ENCODE measurements at regions not wholly inside any gene's neighbourhood (a gene's known extent, or its start where the extent isn't known, plus 50 kb on each side); places are given as distances from the start of the nearest gene placed in this dataset.

DNA sequence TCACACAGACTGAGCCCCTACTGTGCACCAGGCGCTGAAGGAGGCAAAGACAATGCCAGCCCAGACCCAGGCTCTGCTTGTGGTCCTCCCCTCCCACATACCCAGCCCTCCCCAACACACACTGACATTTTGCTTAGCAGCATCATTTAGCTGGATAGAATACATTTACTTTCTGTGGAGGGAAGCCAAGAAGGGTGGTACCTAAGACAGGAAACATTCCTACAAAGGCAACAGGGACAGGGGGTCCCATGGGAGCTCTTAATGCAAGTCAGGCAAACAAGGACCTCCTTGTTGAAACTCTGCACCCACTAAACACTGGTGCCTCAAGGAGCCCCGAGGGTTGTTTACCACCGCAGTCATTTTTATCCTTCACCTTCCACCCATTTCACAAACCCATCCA lies 77.0 kb upstream of the ZNF507 start:
- intact Hi-C loops (cut with DNase I), result no loop called here
- Histone ChIP-seq H3K9me3 (ENCODE audit: control insufficient read depth in 2 of 3, insufficient read depth in 1 of 3, low read length in 3 of 3) (no peaks in the 10 kb centered on the region), H3K4me1 (ENCODE audit: control insufficient read depth in 2 of 3, insufficient read depth in 2 of 3, low read depth in 1 of 3, low read length in 3 of 3) (no peaks in the 10 kb centered on the region), H3K36me3 (ENCODE audit: control insufficient read depth in 2 of 3, insufficient read depth in 3 of 3, low read length in 3 of 3) (no peaks in the 10 kb centered on the region), H3K27me3 (ENCODE audit: control insufficient read depth, insufficient read depth, low read length) (no peaks in the 10 kb centered on the region), H3K9ac (ENCODE audit: low read length in 3 of 3) (no peak overlapping the region), H3K27ac (ENCODE audit: low read depth in 2 of 2, low read length in 2 of 2) (no peak overlapping the region), H3K4me3 (ENCODE audit: low read length in 3 of 3) (no peak overlapping the region)
- FAIRE-seq (no peak), DNase-seq (no peak)
- TF ChIP-seq, protein P1, sequence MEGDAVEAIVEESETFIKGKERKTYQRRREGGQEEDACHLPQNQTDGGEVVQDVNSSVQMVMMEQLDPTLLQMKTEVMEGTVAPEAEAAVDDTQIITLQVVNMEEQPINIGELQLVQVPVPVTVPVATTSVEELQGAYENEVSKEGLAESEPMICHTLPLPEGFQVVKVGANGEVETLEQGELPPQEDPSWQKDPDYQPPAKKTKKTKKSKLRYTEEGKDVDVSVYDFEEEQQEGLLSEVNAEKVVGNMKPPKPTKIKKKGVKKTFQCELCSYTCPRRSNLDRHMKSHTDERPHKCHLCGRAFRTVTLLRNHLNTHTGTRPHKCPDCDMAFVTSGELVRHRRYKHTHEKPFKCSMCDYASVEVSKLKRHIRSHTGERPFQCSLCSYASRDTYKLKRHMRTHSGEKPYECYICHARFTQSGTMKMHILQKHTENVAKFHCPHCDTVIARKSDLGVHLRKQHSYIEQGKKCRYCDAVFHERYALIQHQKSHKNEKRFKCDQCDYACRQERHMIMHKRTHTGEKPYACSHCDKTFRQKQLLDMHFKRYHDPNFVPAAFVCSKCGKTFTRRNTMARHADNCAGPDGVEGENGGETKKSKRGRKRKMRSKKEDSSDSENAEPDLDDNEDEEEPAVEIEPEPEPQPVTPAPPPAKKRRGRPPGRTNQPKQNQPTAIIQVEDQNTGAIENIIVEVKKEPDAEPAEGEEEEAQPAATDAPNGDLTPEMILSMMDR (IDR thresholded peaks at IDR 0.05; ENCODE audit: borderline replicate concordance, extremely low read depth, insufficient read depth), result no peak

DNA sequence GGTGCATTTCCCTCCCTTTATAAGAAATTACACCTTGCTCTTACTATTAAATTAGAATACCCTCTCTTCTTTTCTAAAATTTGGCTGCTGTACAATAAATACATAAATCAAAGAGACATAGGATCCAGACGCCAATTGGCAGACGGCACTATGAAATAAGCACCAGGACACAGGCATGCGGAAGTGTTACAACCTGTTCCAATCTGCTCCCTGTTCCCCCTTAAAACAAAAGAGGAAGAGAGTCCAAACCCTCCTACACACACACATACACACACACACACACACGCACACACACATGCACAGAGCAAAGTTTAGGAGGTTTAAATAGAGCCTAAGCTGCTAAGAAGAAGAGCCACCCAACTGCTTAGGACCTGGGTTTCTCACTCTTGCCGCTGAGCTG lies 75.6 kb upstream of the ZNF507 start:
- H3K27me3 ChIP-seq (ENCODE audit: control insufficient read depth, insufficient read depth, low read length), result no peaks in the 10 kb centered on the region
- no peaks in the 10 kb centered on the region for H3K36me3 ChIP-seq (ENCODE audit: control insufficient read depth in 2 of 3, insufficient read depth in 3 of 3, low read length in 3 of 3)
- intact Hi-C loops (cut with DNase I), result no loop called here
- no peak overlapping the region for H3K27ac ChIP-seq (ENCODE audit: low read depth in 2 of 2, low read length in 2 of 2)
- no peak overlapping the region for H3K4me3 ChIP-seq (ENCODE audit: low read length in 3 of 3)
- no peaks in the 10 kb centered on the region for H3K4me1 ChIP-seq (ENCODE audit: control insufficient read depth in 2 of 3, insufficient read depth in 2 of 3, low read depth in 1 of 3, low read length in 3 of 3)
- no peak overlapping the region for H3K9ac ChIP-seq (ENCODE audit: low read length in 3 of 3)
- no peak for DNase-seq
- no peak for FAIRE-seq
- H3K9me3 ChIP-seq (ENCODE audit: control insufficient read depth in 2 of 3, insufficient read depth in 1 of 3, low read length in 3 of 3), result no peaks in the 10 kb centered on the region
- TF ChIP-seq, protein P1 (IDR thresholded peaks at IDR 0.05; ENCODE audit: borderline replicate concordance, extremely low read depth, insufficient read depth), result no peak

DNA sequence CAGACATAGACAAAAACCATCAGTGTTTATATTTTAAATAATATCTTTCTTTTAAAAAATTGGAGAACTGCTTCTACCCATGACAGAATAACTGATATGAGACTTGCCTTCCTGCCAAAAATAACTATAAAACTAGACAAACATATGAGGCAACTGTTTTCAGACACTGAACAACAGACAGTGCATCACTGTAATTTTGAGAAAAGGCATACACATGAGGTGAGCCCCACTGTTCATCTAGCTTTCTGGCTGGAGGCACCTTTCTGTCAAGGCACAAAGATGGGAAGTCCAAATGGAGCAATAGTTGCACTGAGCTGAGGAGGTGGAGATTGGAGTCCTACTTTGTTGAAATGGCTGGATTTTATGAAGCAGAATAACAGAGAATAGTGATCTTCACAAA lies 71.9 kb upstream of the ZNF507 start:
- Histone ChIP-seq H3K9ac (ENCODE audit: low read length in 3 of 3) (no peak overlapping the region), H3K36me3 (ENCODE audit: control insufficient read depth in 2 of 3, insufficient read depth in 3 of 3, low read length in 3 of 3) (no peaks in the 10 kb centered on the region), H3K4me1 (ENCODE audit: control insufficient read depth in 2 of 3, insufficient read depth in 2 of 3, low read depth in 1 of 3, low read length in 3 of 3) (no peaks in the 10 kb centered on the region), H3K27me3 (ENCODE audit: control insufficient read depth, insufficient read depth, low read length) (no peaks in the 10 kb centered on the region), H3K4me3 (ENCODE audit: low read length in 3 of 3) (no peak overlapping the region), H3K9me3 (ENCODE audit: control insufficient read depth in 2 of 3, insufficient read depth in 1 of 3, low read length in 3 of 3) (no peaks in the 10 kb centered on the region), H3K27ac (ENCODE audit: low read depth in 2 of 2, low read length in 2 of 2) (no peak overlapping the region)
- TF ChIP-seq, protein P1 (IDR thresholded peaks at IDR 0.05; ENCODE audit: borderline replicate concordance, extremely low read depth, insufficient read depth), result no peak
- DNase-seq (no peak), FAIRE-seq (no peak)
- intact Hi-C loops (cut with DNase I), result no loop called here

- Histone ChIP-seq H3K9me3 (ENCODE audit: control insufficient read depth in 2 of 3, insufficient read depth in 1 of 3, low read length in 3 of 3) (no peaks in the 10 kb centered on the region), H3K4me3 (ENCODE audit: low read length in 3 of 3) (no peak overlapping the region), H3K27ac (ENCODE audit: low read depth in 2 of 2, low read length in 2 of 2) (no peak overlapping the region), H3K4me1 (ENCODE audit: control insufficient read depth in 2 of 3, insufficient read depth in 2 of 3, low read depth in 1 of 3, low read length in 3 of 3) (no peaks in the 10 kb centered on the region), H3K9ac (ENCODE audit: low read length in 3 of 3) (no peak overlapping the region), H3K36me3 (ENCODE audit: control insufficient read depth in 2 of 3, insufficient read depth in 3 of 3, low read length in 3 of 3) (no peaks in the 10 kb centered on the region), H3K27me3 (ENCODE audit: control insufficient read depth, insufficient read depth, low read length) (no peaks in the 10 kb centered on the region)
- TF ChIP-seq, protein P1 (IDR thresholded peaks at IDR 0.05; ENCODE audit: borderline replicate concordance, extremely low read depth, insufficient read depth), result no peak
- intact Hi-C loops (cut with DNase I), result no loop called here
- DNase-seq (no peak), FAIRE-seq (no peak)
Measured at GRCh38 chr19:32287086-32287485, 58.3 kb upstream of the ZNF507 start.

All from kidney (tissue), 13 donors.